ENCODE measurements at regions not wholly inside any gene's neighbourhood (a gene's known extent, or its start where the extent isn't known, plus 50 kb on each side); places are given as distances from the start of the nearest gene placed in this dataset.

DNA sequence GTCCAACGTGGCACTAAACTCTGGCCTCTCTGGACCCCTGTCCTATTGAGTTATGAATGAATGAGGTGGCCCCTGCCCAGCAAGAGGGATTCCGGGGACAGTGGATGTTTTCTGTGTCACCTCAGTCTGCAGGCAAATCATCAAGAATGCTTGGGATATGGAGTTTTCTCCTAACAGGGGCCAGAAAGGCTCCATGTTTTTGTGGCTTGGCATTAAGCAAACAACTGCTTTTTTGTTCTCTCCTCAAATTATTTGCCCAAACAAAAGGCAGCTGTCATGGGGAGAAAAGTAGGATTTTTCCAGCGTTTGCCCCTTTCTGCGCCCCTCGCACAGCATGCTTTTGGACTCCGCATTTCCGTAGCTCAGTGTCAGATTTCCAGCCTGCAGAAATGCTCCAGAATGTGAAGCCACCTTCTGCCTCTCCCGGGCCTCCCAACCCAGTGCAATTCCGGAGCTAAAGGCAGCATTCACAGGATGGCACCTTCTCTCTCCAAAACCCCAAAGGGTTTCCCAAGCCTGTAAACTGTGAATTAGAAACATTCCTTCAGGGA is 553.3 kb downstream of the CCDC171 start (continued):
- TF ChIP-seq, protein P1, sequence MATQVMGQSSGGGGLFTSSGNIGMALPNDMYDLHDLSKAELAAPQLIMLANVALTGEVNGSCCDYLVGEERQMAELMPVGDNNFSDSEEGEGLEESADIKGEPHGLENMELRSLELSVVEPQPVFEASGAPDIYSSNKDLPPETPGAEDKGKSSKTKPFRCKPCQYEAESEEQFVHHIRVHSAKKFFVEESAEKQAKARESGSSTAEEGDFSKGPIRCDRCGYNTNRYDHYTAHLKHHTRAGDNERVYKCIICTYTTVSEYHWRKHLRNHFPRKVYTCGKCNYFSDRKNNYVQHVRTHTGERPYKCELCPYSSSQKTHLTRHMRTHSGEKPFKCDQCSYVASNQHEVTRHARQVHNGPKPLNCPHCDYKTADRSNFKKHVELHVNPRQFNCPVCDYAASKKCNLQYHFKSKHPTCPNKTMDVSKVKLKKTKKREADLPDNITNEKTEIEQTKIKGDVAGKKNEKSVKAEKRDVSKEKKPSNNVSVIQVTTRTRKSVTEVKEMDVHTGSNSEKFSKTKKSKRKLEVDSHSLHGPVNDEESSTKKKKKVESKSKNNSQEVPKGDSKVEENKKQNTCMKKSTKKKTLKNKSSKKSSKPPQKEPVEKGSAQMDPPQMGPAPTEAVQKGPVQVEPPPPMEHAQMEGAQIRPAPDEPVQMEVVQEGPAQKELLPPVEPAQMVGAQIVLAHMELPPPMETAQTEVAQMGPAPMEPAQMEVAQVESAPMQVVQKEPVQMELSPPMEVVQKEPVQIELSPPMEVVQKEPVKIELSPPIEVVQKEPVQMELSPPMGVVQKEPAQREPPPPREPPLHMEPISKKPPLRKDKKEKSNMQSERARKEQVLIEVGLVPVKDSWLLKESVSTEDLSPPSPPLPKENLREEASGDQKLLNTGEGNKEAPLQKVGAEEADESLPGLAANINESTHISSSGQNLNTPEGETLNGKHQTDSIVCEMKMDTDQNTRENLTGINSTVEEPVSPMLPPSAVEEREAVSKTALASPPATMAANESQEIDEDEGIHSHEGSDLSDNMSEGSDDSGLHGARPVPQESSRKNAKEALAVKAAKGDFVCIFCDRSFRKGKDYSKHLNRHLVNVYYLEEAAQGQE (IDR thresholded peaks at IDR 0.05; ENCODE audit: borderline replicate concordance) = no peak
- TF ChIP-seq, protein P1 (CRISPR knock-in tag; IDR thresholded peaks at IDR 0.05; ENCODE audit: low read depth) = no peak
- TF ChIP-seq ZNF644 (tag; IDR thresholded peaks at IDR 0.05; ENCODE audit: low read depth) (no peak), BCOR (IDR thresholded peaks at IDR 0.05) (no peak)
- TF ChIP-seq, protein P2, sequence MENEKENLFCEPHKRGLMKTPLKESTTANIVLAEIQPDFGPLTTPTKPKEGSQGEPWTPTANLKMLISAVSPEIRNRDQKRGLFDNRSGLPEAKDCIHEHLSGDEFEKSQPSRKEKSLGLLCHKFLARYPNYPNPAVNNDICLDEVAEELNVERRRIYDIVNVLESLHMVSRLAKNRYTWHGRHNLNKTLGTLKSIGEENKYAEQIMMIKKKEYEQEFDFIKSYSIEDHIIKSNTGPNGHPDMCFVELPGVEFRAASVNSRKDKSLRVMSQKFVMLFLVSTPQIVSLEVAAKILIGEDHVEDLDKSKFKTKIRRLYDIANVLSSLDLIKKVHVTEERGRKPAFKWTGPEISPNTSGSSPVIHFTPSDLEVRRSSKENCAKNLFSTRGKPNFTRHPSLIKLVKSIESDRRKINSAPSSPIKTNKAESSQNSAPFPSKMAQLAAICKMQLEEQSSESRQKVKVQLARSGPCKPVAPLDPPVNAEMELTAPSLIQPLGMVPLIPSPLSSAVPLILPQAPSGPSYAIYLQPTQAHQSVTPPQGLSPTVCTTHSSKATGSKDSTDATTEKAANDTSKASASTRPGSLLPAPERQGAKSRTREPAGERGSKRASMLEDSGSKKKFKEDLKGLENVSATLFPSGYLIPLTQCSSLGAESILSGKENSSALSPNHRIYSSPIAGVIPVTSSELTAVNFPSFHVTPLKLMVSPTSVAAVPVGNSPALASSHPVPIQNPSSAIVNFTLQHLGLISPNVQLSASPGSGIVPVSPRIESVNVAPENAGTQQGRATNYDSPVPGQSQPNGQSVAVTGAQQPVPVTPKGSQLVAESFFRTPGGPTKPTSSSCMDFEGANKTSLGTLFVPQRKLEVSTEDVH (IDR thresholded peaks at IDR 0.05; ENCODE audit: low read depth, partially characterized antibody) = no peak
- TF ChIP-seq, protein P3, sequence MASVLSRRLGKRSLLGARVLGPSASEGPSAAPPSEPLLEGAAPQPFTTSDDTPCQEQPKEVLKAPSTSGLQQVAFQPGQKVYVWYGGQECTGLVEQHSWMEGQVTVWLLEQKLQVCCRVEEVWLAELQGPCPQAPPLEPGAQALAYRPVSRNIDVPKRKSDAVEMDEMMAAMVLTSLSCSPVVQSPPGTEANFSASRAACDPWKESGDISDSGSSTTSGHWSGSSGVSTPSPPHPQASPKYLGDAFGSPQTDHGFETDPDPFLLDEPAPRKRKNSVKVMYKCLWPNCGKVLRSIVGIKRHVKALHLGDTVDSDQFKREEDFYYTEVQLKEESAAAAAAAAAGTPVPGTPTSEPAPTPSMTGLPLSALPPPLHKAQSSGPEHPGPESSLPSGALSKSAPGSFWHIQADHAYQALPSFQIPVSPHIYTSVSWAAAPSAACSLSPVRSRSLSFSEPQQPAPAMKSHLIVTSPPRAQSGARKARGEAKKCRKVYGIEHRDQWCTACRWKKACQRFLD (CRISPR knock-in tag; IDR thresholded peaks at IDR 0.05) = no peak

Data from K562 (cell line).